ENCODE measurements at regions not wholly inside any gene's neighbourhood (a gene's known extent, or its start where the extent isn't known, plus 50 kb on each side); places are given as distances from the start of the nearest gene placed in this dataset.

DNA sequence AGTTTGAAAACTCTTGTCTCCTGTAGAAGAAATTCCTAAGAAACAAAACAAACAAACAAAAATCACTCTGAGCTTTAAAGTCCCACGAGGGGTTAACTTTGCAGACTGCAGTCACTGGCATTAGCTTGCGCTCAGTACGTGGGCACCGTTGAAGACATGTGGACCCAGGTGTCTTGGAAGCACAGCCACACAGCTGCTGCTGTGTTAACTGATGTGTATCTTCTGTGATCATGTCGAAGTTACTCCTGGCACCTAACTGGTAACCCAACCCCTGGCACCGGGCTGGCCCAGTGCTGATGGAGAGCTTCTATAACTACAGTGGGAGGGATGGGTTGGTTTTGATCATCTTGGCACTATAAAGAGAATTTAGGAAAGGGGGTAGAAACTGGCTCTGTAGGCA is 51.6 kb upstream of the FHL2 start:
- DNase-seq (ENCODE audit: low read depth) = no peak

DNA sequence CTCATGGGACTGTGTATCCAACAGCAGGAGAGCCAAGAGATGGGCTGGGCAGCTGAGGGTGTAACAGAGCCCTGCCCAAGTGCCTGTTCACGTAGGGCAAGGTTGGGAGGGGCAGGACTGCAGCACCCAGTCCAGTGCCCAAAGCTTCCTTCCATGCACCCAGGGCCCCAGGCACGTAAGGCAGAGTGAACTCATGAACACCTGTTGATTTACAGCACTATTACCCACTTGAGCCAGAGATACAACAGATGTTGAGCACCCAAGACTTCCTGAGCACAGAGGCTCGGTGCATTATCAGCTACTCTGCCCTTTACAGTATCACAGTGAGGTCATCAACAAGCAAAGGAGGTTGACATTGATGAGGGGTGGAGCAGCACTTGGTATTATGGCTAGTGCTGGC is 50.2 kb upstream of the FHL2 start:
- DNase-seq (ENCODE audit: low read depth) = no peak
